GM12891 (cell line): ENCODE measurements at regions not wholly inside any gene's neighbourhood (a gene's known extent, or its start where the extent isn't known, plus 50 kb on each side); places are given as distances from the start of the nearest gene placed in this dataset.

Experiments
- DNase-seq: peaks from one replicate; pipeline ENCODE4 v3.0.0; 2011; ENCODE audit warnings: low spot score; ENCODE audit not compliant: insufficient read length
- FAIRE-seq: peaks from 2 replicates; lab custom pipeline; 2011; peaks lifted over from hg19 to GRCh38; lab: Jason Lieb, UNC
- PAX5 ChIP-seq: IDR thresholded peaks from 2 replicates; pipeline ENCODE4 v1.6.1; 2011; ENCODE audit warnings: low read length, moderate library complexity, mild to moderate bottlenecking; ENCODE audit not compliant: insufficient read depth, severe bottlenecking
- POLR2A ChIP-seq: IDR thresholded peaks from 2 replicates; pipeline ENCODE4 v1.6.1; 2011; ENCODE audit warnings: low read depth, low read length, control low read depth
- POLR2AphosphoS5 ChIP-seq: IDR thresholded peaks from 2 replicates; pipeline ENCODE4 v1.6.1; 2011; ENCODE audit warnings: low read depth, low read length, control low read depth
- POU2F2 ChIP-seq: IDR thresholded peaks from 2 replicates; pipeline ENCODE4 v1.6.1; 2011; ENCODE audit warnings: low read depth, mild to moderate bottlenecking, control low read depth, low read length, moderate library complexity
- SPI1 ChIP-seq: IDR thresholded peaks from 2 replicates; pipeline ENCODE4 v1.6.1; 2011; ENCODE audit warnings: low read depth, low read length, control low read depth
- TAF1 ChIP-seq: IDR thresholded peaks from 2 replicates; pipeline ENCODE4 v1.6.1; 2011; ENCODE audit warnings: low read depth, low read length, control low read depth

DNA sequence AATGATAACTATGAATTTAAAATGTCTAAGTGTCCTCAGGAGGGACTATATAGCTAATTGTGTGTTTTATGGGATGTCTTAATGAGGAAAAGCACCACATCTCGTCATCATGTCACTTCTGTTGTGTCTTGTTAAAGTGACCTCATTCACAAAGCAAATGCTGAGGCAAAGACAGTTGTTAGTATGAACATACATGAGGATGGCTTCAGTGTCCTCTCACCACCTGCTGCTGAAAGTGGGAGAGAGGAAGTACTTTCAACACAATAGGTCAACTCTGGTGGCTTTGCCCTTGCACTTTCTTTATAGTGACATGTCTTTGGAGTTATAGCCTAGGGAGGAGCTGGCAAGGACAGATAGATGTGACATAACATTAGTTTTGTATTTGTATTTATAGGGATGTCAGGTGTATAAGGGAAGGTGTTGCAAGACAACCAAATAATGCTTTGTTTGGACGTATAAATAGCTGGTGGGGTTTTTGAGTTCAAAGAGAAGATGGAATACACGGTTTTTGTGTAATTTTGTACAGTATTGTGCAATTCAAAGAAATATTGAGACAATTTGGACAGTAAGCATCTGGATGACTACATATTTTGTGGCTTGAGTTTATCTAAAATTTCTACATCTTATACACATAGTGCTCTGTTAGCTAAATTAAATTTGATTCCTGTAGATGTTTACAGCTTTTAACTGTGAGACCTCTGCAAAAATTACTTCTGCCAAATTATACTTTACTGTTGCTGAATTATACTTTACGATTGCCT lies 131.7 kb upstream of the ATP2B1 start:
- DNase-seq (no peak), FAIRE-seq (no peak)
- TF ChIP-seq POLR2A (no peak), SPI1 (0 out of 2 replicates have a peak, but pooled peaks have one; percentile 36), POU2F2 (no peak)

DNA sequence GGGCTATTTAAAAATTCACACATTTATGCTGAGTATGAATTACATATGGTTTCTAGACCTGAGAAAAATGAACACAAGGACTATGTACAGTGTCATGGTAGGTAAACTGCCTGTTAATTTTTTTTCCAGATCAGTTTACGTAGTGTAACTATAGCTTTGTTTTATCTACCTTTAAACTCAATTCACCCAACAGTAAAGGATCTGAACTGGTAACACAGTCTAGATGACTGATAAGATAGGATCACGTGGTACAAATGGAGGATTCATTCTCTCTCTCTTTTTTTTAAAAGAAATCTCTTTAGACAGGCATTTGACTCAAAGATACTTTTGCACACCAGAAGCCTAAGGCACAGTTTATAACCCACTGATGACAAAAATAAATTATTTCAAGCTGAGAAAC lies 130.8 kb upstream of the ATP2B1 start:
- FAIRE-seq (no peak), DNase-seq (no peak)
- TF ChIP-seq POLR2A = no peak
- TF ChIP-seq POLR2AphosphoS5 = no peak
- TF ChIP-seq PAX5 = no peak
- TF ChIP-seq POU2F2 = no peak
- no peak for TF ChIP-seq SPI1
- TF ChIP-seq TAF1 = no peak

DNA sequence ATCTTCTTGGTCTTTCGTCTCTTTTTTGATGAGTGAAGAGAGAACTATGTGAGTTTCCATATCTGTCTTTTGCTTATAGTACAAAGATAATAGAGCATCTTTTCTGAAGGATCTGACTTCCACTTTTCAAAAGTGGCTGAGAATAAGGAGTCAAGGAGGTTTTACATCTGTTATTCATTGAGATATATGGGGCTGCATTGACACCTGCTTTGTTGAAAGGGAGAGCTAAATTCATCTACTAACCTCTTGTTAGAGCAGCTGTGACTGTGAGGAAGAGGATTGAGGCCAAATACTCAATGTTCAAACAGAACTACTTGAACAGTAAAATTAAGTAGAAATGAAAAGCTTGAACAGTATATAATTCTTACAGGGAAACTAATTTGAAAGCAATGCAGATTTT lies 130.2 kb upstream of the ATP2B1 start:
- TF ChIP-seq TAF1 (no peak), POU2F2 (no peak), SPI1 (no peak)
- no peak for DNase-seq
- no peak for FAIRE-seq

DNA sequence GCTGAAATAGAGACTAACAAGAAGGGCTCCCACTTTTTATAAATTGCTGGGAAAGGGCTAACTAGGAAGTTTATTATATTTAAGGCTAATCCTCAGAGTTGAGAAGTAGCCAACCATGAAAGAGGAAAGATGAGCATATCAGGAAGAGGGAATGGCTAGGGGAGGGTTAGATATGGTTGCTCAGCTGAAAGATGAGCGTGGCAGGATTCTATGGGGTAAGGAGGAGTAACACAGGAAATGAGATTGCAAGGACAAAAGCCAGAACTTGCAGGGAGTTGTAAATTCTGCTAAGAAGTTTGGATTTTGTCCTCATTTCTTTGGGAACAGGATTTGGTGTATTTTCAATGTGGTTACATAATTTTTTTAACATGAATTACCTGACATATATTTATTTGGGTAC lies 127.4 kb upstream of the ATP2B1 start:
- TF ChIP-seq POLR2AphosphoS5 (no peak), SPI1 (no peak), TAF1 (no peak), POLR2A (no peak), PAX5 (no peak), POU2F2 (no peak)
- FAIRE-seq (no peak), DNase-seq (no peak)

DNA sequence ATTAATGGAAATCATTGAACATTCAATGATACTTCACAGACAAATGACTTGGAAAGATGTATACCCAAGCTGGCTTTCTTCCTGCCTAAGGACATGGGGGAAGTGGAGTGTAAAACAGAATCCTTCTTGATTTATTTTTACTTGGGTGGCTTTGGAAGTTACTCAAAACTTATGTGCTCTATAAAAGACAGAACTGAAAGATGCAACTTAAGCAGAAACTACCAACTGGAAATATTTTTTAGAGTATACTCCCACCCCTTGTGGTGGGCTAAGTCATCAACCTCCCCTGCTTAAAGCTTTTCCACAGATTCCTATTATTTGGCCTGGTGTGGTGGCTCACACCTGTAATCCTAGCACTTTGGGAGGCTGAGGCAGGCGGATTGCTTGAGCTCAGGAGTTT lies 126.0 kb upstream of the ATP2B1 start:
- DNase-seq = no peak
- no peak for FAIRE-seq
- TF ChIP-seq POU2F2 = no peak
- no peak for TF ChIP-seq POLR2A
- no peak for TF ChIP-seq TAF1
- TF ChIP-seq SPI1 = no peak
- TF ChIP-seq POLR2AphosphoS5 = no peak
- TF ChIP-seq PAX5 = no peak

DNA sequence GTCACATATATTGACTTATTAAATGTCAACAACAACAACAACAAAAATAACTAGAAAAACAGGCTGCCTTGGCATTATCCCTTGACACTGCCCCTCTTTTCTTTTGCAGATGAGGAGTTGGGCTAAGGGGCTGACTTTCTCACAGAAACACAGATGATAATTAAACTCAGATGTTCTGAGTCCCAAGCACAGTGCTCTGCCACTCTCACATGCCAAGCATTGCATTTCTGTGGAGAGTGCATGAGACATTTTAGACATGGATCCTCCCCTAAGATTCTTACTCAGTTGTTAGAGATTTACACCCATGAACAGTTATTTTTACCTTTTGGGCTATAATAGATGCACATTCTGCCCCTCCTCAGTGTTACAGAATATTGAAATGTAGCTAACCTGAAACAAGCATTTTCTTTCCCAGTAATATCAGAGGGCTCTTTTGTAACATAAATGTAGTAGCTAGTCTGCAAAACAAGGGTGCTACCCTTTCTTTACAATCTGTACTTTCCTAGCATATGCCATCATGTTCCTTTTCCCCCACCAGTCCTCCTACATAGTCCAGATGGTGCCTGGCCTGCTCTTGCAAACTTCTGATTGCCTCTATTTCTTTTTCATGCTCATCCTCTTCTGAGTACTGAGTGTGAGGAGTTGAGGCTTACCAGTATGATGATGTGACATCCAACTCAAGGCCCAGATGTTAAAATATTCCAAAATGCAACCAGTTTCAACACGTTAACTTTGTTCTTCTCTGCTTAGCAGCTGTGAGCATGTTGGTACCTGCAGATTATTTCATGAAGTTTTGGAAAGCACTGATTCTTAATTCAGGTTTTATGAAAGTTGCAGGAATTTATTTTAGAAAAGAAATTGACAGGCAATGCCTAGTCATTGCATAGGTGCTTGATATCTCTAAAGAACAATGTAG lies 125.0 kb upstream of the ATP2B1 start:
- TF ChIP-seq SPI1 (no peak), POU2F2 (no peak), POLR2A (no peak), TAF1 (no peak), POLR2AphosphoS5 (no peak), PAX5 (no peak)
- FAIRE-seq (no peak), DNase-seq (no peak)

DNA sequence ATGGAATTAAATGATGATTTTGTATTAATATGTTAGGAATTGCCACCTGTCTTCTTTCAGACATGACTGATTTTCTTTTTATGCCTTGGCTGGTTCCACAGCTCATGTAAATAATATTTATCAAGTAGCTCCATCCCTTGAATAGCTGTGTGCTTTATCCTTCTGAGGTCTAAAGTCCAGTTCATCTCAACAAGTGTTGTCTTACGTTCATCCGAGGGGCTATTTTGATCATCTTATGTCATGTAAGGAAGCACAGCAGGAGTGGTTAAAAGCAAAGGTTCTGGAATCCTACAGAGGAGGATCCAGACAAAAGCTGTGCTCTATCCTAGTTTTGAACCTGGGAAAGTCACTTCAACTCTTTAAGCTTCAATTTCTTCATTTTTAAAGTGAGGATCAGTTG lies 123.7 kb upstream of the ATP2B1 start:
- TF ChIP-seq TAF1 = no peak
- no peak for TF ChIP-seq POU2F2
- TF ChIP-seq POLR2A = no peak
- no peak for TF ChIP-seq PAX5
- TF ChIP-seq SPI1 = no peak
- TF ChIP-seq POLR2AphosphoS5 = no peak
- DNase-seq (no peak), FAIRE-seq (no peak)

DNA sequence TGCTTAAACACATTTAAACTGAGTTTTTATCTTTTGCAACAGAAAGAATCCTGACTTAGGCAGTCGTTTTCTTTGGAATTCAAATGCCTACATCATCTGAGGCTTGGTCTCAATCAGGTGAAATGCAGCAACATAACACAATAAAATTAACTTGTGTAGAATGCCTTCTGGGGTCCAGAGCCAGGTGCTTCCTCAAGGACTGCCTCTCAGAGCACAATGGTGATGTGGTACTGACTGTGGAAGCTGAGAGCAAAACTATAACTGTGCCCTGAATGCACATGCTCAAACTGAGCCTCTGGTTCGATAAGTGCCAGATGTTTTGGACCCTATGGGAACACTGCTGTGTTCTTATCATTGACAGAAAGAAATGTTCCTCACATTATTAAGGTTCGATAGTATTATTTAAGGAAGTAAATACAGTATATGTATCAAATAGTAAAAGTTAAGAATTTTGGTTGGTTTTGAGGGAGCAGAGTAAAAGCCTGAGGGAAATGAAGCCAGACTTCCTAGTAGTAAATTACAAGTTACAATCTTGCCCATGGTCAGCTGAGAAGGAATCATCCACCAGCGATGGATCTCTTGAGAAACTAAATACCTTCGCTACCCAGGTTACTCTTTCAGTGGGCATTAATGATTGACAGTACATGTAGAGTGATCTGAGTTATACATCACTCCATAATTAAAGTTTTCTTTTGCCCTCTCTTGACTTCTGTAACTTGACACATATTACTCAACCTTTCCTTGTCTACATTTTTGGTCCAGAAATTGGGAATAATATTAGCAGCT lies 122.9 kb upstream of the ATP2B1 start:
- FAIRE-seq = no peak
- TF ChIP-seq TAF1 = no peak
- no peak for TF ChIP-seq POLR2AphosphoS5
- no peak for TF ChIP-seq POLR2A
- no peak for TF ChIP-seq POU2F2
- no peak for TF ChIP-seq SPI1
- no peak for TF ChIP-seq PAX5
- DNase-seq = no peak

DNA sequence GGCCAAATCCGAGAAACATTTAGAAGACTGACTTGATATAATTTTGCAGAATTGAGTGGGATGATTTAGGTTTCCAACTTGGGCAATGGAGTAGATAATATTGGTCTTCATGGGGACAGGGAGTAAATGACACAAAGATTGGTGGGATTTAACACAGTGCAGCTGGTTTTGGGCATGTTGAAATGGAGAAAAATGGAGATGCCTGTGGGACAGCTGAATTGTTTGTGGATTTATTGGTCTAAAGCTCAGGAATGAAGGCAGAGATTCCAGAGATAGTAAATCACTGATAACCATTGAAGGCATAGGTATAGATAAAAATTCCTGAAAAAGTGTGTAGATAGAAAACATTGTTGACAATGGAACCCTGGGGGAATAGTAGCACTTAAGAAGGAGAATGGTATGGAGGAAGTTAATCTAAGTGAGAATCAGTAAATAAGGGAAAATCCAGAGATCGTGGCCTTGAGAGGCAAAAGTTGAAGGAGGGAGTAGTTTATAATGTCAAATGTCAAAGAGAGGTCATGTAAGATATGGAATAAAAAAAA lies 120.9 kb upstream of the ATP2B1 start:
- TF ChIP-seq POLR2AphosphoS5 = no peak
- no peak for TF ChIP-seq TAF1
- TF ChIP-seq POU2F2 = no peak
- no peak for TF ChIP-seq POLR2A
- no peak for TF ChIP-seq SPI1
- no peak for TF ChIP-seq PAX5
- FAIRE-seq (no peak), DNase-seq (no peak)

DNA sequence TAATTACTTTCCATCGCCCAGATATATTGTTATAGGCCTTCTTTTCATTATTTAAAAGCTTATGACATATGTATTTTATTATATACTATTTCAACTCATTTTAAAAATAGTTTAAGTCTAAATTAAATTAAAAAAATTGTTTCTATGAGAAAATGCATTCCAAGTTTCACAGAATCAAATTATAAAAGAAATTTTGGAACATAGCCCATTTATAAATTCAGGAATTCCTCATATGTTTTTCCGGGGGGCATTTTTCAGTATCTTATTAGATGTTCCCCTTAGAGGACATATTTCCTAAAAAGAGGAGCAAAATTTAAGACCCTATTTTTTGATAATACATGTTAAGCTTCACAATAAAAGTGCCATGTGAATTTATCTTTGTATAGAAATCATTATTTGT lies 119.9 kb upstream of the ATP2B1 start:
- TF ChIP-seq TAF1 (no peak), PAX5 (no peak), POLR2AphosphoS5 (no peak), POU2F2 (no peak), SPI1 (no peak), POLR2A (no peak)
- FAIRE-seq (no peak), DNase-seq (no peak)
